PC-3 (cell line): ENCODE measurements at regions not wholly inside any gene's neighbourhood (a gene's known extent, or its start where the extent isn't known, plus 50 kb on each side); places are given as distances from the start of the nearest gene placed in this dataset.

Experiments used
- EZH2 ChIP-seq: fragments of 300-600 bp; sonication (generic); IDR thresholded peaks from one replicate; pipeline ENCODE4 v1.6.1; 2017; ENCODE audit warnings: antibody characterized with exemption, mild to moderate bottlenecking, low read length; ENCODE audit not compliant: unreplicated experiment
- EZH2phosphoT487 ChIP-seq: fragments of 300-600 bp; sonication (generic); IDR thresholded peaks from 2 replicates; pipeline ENCODE4 v1.6.1; 2018; ENCODE audit warnings: mild to moderate bottlenecking, antibody characterized with exemption, low read length, borderline replicate concordance
- TF ChIP-seq, protein P1 (sequence below): fragments of 300-600 bp; sonication (generic); conservative IDR thresholded peaks from 2 replicates; pipeline ENCODE4 v1.5.1; 2017; ENCODE audit warnings: antibody characterized with exemption, low read depth, mild to moderate bottlenecking, low read length

DNA sequence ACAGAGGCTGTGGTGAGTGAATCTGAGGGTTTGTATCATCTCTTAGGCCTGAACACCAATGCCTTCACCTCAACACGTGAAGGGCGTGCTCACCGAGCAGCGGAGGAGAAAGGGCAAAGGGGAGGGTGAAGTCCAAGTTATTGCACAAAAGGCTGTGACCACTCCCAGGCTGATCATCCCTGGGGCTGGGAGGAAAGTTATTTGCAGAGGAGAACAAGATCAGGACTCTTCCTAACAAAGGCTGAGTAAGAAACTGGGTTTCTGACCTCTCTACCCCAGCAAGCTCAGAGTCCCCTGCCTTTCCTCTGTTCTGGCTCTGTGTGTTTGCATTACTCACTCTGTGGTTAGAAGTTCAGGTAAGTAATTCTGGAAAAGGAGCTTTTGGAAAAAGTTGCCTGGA, 366.3 kb upstream of the CXorf51A start:
- TF ChIP-seq, protein P1, sequence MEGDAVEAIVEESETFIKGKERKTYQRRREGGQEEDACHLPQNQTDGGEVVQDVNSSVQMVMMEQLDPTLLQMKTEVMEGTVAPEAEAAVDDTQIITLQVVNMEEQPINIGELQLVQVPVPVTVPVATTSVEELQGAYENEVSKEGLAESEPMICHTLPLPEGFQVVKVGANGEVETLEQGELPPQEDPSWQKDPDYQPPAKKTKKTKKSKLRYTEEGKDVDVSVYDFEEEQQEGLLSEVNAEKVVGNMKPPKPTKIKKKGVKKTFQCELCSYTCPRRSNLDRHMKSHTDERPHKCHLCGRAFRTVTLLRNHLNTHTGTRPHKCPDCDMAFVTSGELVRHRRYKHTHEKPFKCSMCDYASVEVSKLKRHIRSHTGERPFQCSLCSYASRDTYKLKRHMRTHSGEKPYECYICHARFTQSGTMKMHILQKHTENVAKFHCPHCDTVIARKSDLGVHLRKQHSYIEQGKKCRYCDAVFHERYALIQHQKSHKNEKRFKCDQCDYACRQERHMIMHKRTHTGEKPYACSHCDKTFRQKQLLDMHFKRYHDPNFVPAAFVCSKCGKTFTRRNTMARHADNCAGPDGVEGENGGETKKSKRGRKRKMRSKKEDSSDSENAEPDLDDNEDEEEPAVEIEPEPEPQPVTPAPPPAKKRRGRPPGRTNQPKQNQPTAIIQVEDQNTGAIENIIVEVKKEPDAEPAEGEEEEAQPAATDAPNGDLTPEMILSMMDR, result no peak
- TF ChIP-seq EZH2, result no peak
- no peak for TF ChIP-seq EZH2phosphoT487
